Occipital lobe (tissue), 1 donor: ENCODE measurements at regions not wholly inside any gene's neighbourhood (a gene's known extent, or its start where the extent isn't known, plus 50 kb on each side); places are given as distances from the start of the nearest gene placed in this dataset.

ENCODE experiments used
- DNase-seq: peaks from one replicate; lab custom pipeline; 2025; lab: John Stamatoyannopoulos, UW

DNA sequence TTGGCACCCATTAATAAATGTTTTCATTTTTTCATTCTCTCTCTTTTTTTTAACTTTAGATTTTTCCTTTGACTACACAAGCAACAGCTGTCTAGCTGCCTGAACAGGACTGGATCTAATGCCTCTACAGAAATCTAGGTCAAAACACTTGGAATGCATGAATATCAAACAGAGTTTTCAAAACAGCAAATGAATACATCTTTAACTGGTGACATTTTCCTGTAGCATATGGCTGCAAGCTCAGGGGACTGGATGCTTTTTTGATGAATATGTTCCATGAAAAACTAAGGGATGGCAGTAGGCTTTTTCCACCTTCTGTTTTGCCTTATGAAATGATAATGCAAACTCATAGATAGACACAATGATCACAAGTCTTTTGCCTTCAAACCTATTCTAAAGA lies 661.7 kb downstream of the MCTP2 start:
- no peak for DNase-seq

DNA sequence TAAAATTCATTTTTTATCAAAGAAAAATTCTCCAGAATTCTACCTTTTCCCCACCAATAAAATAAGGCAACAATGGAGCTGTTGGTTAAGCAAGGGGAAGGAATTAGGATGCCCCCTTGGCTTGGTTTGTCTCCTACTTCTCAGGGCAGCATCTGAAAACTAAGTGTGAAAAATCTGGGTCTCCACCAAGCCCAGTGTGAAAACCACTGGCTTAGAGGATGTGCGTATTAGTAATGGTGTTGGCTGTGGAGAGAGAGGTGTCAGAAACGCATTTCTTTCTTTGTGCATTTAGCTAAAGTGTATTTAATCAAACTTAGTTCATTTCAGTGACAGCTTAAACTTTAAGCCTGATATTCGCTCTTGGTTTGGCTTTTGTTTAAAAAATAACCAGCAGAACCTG lies 662.7 kb downstream of the MCTP2 start:
- no peak for DNase-seq

DNA sequence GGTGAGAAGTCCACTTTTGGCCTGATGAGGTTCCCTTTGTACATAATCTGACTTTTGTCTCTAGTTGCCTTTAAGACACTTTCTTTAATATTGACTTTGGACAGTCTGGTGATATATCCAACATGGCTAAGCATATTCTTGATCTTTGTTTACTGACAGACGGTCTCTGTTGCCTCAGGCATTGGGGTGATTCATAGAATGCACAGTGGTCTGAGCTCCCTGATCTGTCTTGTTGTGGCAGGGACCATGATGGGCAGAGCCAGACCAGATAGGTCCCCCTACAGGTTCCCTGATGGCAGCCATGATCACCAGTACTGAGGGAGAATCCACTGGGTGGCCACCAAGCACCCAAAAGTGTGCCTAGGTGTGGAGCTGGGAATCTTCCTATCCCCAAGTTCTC lies 678.1 kb downstream of the MCTP2 start:
- DNase-seq = no peak

DNA sequence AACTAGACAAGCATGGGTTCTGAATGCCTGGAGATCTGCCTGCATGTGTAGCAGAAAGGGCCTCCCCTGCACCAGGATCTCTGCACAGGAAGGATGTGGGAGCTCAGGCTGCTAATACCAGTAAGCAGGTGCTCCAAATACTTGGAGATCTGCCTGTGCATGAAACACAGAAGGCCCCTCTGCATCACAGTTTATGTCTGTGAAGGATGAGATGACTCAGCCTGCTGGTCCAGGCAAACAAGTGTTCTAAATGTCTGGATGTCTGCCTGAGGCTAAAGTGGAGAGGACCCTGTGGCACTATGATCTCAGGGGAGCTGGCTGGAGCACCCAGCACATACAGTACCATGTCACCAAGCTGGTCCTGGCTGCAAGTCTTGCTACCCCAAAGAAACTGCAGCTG lies 678.8 kb downstream of the MCTP2 start:
- DNase-seq = no peak

DNA sequence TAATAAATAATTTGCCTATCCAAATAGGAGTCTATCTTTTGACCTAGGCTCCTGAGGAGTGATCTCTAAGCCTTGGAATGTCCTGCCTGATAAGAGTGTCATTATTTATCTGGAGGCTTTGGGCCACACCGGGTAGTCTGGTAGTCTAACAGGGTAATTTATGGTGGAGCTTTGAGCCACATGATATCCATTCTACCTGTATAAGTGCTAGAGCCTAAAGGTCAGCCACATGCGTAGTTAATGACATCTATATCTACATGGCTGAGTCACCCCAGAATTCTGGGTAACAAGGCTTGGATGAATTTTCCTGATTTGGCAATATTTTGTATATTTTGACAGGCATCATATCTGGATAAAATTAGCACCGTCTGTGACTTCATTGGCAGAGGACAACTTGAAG lies 681.4 kb downstream of the MCTP2 start:
- no peak for DNase-seq

DNA sequence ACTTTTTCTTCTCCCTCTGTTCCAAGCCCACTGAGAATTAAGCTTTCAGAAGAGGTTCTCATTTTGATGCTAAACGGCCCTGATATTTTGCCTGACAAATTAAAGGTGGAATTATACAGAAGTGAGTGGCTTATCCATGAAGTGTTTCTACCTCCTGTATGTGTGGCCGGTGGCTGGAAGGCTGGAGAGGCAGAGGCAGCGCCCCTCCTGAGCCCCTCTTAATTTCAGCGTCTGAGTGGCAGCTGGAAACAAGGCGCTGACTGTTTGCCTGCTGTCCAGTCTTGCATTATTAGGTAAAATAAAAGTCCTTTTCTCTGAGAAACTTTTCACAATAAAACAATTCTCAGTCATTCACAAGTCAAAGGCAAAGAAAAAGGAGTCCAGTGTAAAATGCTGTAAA lies 685.7 kb downstream of the MCTP2 start:
- DNase-seq = no peak

DNA sequence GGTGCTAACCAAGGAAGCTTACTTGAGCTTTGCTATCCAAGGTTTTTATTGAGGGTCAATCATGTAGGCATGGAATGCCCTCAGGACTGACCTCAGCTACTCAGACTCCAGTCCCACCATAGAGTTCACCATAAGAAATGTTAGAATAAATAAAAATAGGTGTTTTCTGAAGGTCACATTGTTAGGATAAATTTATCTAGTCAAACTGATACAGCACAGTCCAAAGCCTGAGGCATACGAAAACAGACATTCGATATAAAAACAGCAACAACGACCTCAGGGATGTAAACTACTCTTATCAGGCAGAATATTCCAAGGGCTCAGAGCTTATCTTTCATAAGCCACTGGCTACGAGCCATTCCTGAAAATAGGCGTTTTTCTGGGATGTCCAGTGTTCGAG lies 690.6 kb downstream of the MCTP2 start:
- no peak for DNase-seq

DNA sequence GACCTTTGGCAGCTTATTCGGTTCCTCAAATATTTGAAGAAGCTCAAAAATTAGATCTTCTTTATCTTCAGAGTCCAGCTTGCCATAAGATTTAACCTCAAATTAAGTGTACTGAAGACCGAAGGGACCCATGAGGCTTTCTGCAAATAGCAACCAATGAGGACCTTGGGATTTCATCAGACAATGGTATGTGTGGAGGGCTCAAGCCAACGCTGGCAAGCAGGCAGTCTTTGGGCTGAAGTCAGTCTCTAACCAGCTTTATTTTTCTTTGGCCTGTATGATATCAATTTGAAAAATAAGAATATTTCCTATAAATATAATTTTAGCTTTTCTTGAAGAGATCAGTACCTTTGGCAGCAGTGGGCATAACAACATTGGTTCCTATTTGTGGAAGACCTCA lies 692.7 kb downstream of the MCTP2 start:
- DNase-seq = no peak

DNA sequence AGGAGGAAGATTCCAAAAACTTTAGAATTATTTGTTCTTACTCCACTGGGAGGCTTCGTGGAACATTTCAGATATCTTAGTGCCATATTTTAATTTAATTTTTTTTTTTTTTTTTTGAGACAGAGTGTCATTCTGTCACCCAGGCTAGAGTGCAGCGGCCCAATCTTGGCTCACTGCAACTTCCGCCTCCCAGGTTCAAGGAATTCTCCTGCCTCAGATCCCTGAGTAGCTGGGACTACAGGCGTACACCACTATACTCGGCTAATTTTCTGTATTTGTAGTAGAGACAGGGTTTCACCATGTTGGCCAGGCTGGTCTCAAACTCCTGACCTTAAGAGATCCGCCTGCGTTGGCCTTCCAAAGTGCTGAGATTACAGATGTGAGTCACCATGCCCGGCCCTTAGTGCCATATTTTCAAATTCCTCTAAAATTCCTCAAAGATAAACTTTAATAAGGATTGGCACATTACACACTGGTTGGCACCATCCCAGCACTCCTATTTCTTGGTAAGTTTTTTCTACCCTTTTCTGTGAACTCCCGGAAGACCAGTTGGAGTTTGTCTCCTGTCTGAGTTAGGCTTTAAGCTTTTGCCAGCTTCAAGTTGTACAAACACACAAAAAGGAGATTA lies 693.7 kb downstream of the MCTP2 start:
- DNase-seq = no peak

DNA sequence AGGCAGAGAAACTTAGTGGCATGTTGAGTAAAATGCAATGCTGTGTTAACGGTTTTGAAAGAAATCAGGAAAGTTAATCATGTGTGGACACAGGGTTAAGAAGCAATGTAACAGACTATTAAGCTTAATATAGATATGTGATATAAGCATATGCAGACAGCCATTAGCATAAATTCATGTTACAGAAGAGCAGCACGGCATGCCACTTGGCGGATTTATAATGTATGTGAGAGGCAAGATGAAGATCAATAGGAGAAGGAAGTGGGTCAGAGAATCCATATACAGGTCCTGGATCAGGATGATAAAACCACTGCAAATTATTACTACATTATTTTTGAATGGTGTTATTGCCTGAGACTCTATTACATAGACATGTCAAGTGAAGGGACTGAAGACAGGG lies 694.3 kb downstream of the MCTP2 start:
- DNase-seq = no peak

DNA sequence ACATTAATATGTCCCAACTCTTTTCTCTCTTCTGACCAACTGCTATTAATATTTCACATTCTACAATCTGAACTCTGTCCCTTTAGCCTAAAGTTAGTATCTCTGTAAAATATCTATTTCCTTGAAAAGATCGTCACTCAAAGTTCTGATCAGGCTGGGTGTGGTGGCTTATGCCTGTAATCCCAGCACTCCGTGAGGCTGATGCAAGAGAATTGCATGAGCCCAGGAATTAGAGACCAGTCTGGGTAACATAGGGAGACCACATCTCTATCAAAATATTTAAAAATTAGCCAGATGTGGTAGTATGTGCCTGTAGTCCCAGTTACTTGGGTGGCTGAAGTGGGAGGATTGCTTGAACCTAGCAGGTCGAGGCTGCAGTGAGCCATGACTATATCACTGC lies 695.6 kb downstream of the MCTP2 start:
- DNase-seq = no peak

DNA sequence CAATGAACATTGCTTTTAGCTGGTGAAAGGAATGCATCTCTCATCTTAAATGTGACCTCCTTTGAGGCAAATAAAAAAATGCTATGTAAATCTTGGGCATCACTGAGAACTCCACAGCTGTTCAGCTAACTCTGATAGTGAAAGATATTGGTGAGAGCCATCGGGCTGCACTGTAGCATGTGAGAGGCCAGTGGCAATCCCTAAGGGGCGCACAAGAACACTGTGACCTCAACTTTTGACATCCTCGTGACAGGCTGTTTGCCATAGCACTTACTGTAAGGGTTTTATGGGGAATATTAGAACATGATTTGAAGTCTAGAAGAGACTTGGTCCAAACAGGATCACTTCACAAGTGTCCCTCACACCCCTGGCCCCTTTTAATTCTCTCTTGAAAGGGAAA lies 697.9 kb downstream of the MCTP2 start:
- DNase-seq = no peak

DNA sequence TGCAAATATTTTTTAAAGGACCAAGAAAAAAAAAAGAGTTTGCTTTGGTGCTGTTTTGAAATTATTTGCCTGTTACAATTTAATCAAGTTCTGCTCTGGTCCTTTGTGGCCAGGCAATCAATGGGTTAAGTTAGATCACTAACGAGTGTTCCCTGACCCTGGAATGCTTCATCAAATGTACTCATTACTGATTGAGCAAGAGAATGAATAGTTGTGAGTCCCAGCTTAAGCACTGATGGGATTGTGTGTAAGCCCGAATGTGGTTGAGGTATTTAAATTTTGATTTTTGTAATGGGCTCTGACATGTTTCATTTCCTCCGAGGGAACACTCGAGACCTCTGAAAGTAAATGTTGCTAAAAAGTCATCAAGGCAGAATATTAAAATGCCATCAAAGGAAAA lies 699.1 kb downstream of the MCTP2 start:
- DNase-seq = no peak

DNA sequence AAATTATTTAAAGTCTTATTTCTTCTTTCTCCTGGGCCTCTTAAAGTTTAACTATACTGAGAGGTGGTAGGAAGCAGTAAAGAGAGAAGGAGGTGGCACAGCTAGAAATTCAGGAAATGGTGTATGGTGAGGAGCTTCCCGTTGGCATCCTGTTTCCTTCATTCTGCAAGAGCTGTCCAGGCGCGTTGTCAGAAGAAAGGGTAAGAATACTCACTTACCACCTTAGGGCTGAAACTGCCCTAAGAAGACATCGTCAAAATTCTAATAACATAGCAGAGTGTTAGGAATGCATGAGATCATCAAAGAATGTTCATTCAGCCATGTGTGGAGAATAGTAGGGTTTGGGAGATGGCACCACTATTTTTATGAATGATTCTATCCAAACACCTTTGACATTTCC lies 699.6 kb downstream of the MCTP2 start:
- DNase-seq = no peak

DNA sequence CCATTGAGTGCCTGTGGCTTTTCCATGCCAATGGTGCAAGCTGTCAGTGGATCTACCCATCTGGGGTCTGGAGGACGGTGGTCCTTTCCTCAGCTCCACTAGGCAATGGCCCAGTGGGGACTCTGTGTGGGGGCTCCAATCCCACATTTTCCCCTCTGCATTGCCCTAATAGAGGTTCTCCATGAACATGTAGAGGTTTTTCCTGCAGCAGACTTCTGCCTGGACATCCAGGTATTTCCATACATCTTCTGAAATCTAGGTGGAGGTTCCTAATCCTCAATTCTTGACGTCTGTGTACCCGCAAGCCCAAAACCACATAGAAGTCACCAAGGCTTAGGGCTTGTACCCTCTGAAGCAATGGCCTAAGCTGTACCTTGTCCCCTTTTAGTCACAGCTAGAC lies 703.1 kb downstream of the MCTP2 start:
- no peak for DNase-seq

DNA sequence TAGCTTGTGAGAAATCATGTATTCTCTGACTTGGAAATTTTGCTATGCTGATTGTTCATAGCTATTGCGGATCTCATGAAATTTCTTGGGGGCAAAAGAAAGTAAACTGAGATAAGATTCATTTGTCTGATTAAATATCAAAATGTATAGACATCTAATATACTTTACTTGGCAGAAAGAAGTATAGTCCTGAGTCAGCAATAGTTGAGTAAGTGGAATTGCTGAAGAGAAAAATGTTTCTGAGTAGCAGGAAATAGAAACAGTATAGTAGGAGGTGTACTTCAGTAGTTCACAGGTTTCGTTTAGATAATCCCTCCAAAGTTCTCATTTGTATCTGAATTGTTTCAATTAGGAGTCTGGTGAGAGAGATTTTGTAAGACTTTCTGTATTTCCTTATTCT lies 705.9 kb downstream of the MCTP2 start:
- no peak for DNase-seq

DNA sequence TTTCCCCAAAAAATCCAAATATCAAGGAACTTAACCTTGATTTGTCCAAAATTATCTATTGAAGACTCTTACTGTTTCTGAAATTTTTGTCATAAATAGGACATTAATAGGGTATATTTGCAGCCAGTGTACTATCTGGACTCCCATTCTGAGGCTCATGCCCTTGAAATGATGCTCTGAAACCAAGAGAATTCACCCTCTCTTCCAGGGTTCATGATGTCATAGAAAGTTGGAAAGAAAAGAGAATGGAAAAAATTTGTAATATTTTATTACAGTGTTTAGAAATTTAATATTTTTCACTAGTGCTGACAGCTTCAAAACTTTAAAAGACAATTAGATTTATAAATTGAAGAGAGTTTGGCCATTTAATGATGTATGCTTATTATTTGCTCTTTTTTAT lies 712.5 kb downstream of the MCTP2 start:
- DNase-seq = no peak

DNA sequence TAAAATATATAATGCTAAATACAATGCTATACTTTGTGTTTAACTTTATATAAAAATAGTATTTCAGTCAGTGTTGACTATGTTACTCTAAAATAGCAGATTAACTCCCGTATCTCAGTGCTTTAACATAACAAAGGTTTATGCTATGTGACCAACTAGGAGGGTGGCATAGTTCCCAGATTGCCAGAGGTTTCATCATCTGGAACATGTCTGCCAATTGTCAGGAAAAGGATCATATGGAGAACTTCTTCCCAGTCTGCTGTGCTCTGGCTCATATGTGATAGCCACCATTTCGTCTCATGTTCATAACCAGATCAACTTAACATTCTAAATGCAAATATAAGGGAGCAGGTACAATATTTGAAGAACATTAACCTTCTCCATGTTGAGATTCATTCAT lies 720.2 kb downstream of the MCTP2 start:
- no peak for DNase-seq

DNA sequence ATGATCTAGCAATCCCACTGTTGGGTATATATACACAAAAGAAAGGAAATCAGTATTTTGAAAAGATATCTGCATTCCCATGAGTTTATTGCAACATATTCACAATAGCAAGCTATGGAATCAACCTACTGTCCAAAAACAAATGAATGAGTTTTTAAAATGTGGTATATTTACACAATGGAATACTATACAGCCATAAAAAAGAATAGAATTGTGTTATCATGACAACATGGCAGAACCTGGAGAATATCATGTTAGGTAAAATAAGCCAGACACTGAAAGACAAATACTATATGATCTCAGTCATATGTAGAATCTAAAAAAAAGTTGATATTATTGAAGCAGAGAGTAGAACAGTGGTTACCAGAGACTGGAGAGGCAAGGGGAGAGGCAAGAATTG lies 732.6 kb downstream of the MCTP2 start:
- no peak for DNase-seq

DNA sequence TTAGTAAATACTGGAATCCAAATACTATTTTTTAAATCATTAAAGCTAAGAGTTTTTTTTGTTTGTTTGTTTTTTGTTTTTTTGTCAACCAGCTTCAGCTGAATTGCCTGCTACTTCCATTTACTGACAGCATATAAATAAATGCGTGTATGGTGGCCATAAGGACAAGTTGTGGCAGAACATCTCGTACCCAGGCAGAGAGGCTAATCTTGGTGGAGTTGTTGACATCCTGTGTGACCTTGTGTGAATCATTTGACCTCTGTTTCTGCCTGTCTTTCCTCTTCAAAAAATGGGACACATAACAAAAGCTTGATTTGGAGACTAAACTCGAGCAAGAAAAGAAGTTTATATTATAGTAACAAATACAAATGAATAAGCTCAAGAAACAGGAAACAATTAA lies 734.2 kb downstream of the MCTP2 start:
- no peak for DNase-seq

DNA sequence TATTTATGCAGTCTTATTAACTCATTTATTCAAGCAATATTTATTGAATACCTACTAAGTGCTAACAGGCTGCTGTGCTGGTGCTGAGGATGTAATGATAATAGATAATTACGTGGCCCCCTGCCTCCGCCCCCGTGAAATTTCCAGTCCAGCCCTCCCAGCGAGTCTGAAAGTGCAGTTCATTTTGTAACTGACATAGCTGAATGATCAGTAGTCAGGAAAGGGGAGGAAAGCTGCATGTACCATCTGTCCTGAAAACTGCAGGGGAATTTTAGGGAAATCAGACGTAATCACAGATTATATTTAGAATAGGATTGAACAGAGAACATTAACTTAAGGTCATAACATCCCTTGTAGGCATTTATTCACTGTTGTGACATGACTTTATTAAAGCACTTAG lies 736.8 kb downstream of the MCTP2 start:
- no peak for DNase-seq

DNA sequence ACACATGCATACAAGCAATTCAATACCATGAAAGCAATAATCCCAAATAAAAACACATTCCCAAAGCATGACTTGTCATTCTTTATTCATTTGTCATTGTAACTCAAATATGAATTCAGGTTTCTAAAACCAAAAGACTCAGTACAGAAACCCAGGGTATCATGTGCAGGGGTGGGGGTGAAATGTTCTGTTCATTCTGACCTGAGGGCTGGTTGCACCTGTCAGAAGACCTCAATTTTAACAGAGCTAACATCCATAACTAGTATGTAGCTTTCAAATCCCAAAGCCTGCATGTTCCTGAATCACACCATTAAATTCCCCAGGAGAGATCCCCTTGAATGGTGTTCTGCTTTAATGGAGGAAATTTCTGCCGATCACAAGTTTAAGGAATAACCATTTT lies 738.7 kb downstream of the MCTP2 start:
- no peak for DNase-seq

DNA sequence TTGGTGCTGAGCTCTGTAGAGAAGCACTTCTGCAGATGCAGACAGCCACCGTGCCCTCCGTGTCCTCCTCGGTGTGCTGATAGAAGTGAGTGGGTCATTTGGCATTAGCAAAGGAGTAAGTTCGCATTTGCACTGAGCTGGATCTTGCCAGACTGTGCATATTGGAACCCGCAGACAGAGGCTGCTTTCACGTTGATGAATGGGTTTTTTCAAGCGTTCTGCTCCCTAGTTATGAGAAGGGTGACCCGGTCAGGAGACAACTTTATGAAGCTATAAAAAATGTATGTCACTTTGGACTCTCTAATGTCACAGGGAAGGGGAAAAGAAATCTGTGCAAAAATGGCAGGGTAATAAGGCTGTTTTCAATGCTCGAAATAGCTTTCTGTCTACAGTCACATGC lies 739.4 kb downstream of the MCTP2 start:
- DNase-seq = no peak

DNA sequence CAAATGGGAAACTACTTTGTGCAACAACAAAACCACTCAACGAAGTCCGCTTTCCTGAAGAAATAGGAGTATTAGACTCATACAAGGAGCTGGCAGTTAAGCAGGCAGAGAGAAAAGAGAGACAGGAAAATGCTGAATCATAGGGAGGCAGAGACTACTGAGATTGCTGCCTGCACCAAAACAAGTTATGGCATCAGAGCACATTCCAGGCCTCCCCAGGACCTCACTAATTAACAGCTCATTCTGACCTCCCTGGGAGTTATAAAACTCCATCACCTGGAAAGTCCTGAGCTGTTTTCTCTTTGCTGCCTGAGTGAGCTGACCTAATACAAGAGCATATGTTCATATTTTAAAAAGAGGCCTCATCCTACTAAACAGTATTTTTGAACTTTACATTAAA lies 741.0 kb downstream of the MCTP2 start:
- no peak for DNase-seq

DNA sequence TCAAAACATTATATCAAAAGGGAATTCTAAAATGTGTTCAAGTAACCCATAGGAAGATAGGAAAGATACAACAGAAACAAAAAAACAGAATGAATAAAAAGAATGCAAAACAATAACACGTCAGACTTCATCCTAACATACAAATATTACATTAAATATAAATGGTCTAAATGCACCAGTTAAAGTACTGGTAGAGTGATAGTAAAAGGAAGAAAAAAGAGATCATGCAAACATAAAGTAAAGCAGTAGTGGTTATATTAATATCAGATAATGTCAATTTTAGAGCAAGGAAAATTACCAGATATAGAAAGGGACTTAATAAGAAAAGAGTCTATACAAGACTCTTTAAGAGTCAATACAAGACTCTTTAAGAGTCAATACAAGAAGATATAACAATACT lies 755.7 kb downstream of the MCTP2 start:
- DNase-seq = no peak
